Stimulated activated naive CD4-positive, alpha-beta T cell treated with Interleukin-2 at 50 U/mL for 16 hours (primary cell): ENCODE measurements at regions not wholly inside any gene's neighbourhood (a gene's known extent, or its start where the extent isn't known, plus 50 kb on each side); places are given as distances from the start of the nearest gene placed in this dataset.

Source experiments
- DNase-seq: peaks from one replicate; lab custom pipeline; 2025; lab: John Stamatoyannopoulos, UW

GRCh38 chr16:65671071-65671470 lies 549.2 kb upstream of the CDH11 start:
- no peak for DNase-seq

- DNase-seq, result no peak
Observed at GRCh38 chr16:65668064-65668595, 546.3 kb upstream of the CDH11 start.

- DNase-seq, result no peak
Observed at GRCh38 chr16:65667011-65667578, 545.2 kb upstream of the CDH11 start.

- no peak for DNase-seq
Observed at GRCh38 chr16:65666132-65666941, 544.5 kb upstream of the CDH11 start.

DNA sequence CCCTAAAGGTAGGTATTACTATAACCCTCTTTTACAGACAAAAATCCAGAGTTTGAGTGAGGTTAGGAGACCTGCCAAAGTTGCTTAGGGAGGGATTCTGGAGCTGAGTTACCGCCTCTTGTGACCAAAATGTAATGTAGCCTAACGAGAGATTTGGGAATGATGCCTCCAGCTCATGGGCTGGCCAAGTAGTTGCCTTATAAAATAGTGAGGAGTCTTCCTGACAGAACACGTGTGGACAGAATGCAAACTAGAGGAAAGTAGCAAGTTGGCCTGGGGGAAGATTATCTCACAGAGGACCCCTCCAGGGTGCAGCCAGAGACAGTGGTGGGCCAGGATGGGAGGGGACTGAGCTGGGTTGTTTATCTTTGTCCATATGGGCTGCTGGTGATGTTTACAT lies 543.7 kb upstream of the CDH11 start:
- no peak for DNase-seq

- DNase-seq, result no peak
Observed at GRCh38 chr16:65663774-65664173, 541.9 kb upstream of the CDH11 start.

GRCh38 chr16:65662256-65662655 lies 540.4 kb upstream of the CDH11 start:
- DNase-seq, result no peak

DNA sequence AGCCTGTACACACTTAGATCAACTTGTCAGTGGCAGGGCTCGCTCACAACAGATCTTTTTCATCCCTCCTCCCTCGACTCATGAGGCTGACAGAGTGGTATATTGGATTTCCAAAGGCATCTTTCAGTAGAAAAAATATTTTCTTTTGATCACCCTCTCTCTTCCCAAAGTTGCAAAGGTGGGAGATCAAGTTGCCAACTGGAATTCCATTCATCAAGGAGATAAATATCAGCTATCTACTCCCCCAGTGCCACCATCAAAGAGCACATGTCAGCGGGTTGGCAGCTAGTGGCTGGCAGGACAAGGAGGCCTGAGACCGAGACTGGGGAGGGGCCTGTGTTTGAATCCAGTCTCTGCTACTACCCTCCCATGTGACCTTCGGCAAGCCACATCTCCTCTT lies 539.7 kb upstream of the CDH11 start:
- DNase-seq, result no peak

GRCh38 chr16:65660390-65660789 lies 538.5 kb upstream of the CDH11 start:
- no peak for DNase-seq

DNA sequence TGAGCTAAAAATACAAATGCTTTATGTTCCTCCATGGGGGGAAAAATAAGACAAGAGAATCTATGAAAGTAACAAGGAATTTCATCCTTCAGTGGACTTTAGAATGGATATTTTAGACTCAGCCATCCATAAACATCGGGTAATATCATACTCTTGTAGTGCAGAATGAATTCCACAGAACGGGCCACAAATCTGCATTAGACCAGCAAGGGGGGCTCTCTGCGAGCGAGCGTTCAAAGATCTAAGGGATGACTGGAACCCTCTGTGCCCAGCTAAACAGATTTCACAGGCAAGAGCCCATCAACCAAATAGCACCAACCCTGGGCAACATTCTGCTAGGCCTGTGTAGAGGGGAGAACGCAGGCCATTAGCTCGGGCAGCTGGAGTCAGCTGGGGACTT lies 537.9 kb upstream of the CDH11 start:
- DNase-seq, result no peak

DNA sequence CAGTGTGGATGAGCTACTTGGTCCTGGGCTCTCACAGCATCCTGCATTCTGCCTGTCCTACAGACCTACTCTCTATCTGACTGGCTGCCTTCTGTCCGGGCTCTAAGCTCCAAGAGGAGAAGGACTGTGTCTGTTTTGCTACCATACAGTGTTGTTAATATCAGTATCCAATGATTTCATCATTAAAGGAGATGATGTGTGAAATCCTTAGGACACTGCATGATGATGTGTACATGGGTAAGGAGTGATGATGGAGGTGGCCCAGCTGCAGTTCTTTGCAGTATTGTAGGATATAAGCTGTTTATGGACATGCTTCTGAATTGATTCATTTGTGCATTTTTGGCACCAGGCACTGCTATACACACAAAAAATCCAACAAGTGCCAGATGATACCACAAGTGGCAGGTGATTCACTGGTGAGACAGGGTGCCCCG lies 536.9 kb upstream of the CDH11 start:
- DNase-seq, result no peak

DNA sequence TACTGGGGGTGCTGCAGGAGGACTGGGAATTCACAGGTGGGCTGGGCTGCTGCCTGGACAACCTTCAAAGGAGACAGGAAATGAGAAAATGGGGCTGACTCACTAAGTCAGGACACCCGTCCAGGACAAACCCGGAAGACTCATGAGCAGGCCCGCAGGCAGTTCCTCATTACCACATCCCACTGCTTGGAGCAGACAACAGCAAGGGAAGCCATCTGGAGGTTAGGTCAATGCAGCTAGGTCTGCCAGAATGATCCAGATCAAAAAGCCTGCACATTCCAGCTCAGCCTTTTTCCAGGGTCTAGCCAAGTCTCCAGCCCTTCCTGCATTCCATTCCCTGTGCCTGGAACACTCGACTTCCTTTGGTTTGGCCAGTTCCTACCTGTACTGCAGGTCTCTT lies 536.5 kb upstream of the CDH11 start:
- no peak for DNase-seq

DNA sequence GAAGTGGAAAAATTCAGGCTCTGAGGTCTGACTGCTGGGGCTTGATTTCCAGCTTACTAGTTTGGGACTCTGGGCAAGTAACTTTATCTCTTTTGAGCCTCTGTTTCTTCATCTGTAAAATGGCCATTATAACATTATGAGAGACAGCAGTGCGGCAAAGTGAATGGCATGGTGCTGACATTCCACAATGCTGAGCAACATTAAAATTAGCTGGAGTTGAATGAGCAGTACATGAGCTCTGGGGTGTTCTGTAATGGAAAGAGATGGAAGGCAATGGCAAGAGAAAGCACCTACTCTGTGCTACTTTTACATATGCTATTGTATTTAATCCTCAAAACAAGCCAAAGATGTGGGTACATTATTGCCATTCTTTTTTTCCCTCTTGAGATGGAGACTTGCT lies 535.7 kb upstream of the CDH11 start:
- no peak for DNase-seq

GRCh38 chr16:65657071-65657494 lies 535.2 kb upstream of the CDH11 start:
- no peak for DNase-seq

DNA sequence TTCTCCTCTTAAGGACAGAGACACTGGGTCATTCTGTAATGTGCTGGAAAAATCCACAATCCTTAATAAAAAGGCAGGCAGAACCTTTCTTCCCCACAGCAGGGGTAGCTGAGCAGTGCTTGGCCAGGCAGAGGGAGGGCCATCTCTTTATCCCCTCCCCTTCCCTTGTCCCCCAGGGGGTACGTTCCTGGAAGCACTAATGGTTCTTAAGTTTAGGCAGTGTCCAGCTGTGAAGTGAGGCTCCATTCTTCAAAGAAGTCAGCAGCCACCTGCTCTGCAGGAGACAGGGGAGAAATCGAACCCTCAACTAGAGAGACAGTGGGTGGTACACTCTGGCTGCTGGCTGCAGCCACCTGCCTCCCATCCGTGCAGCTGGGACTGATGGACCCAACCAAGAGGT lies 533.9 kb upstream of the CDH11 start:
- no peak for DNase-seq

DNA sequence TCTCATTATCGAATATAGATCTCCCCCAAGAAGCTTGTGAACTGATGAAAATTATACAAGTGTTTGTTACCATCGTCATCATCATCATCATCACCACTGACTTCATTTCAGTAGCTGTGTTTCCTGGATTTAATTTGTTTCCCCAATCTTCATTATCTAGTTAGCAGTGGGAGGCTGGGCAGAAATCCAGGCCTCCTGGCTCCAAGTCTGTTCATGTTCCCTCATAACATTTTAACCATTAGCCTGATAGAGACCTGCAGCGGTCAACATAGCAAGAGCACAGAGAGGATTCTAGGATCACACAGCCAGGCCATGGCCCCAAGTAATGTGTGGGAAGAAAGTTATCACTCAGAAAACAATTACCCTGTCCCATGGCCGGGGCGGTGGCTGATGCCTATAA lies 526.2 kb upstream of the CDH11 start:
- DNase-seq, result no peak

DNA sequence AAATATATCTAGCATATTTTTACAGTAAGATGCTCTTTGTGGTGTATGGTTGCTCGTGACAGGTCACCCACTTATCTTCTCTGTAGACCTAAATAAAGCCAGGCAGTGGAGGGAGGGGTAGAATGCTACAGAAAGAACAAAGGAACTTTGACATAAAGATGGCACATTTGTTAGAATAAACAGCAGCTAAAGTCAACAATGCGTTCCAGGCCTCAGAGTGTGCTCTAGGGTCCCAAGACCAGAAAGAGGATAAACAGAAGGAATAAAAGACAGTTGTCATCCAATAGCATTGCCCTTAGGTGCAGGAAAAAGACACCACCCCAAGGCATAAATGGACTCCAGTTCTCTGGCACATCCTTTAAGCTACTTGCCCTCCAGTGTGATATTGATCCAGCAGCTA lies 523.0 kb upstream of the CDH11 start:
- no peak for DNase-seq

GRCh38 chr16:65641762-65642289 lies 520.0 kb upstream of the CDH11 start:
- DNase-seq, result no peak

DNA sequence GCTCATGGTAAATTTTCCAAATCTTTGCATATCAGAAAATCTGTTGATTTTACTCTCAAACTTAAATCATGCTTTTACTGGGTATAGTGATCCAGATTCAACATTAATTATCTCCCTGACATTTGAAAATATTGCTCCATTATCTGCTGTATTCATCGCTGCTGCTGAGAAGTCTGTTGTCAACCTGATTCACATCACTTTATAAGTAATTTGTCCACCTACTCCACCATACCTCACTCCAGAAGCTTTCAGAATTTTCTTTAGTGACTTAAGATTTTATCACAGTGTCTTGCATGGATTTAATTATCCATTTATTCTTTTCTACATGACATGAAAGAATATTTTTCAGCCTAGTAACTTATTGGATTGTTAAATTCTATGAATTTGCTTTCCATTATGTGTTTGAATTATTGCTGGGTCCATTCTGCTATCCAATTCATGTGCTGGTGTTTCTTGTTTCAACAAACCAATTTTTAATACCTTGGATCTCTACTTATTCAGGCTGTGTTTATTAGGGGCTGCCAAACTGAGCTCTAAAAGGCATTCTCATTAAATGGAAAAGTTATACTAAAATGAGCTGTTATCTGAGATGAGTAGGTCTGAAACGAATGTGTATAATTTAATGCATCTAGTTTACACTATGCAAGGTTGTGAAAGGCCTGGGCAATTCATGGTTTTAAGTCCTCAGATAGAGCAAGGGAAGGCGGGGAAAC lies 519.3 kb upstream of the CDH11 start:
- DNase-seq, result no peak

DNA sequence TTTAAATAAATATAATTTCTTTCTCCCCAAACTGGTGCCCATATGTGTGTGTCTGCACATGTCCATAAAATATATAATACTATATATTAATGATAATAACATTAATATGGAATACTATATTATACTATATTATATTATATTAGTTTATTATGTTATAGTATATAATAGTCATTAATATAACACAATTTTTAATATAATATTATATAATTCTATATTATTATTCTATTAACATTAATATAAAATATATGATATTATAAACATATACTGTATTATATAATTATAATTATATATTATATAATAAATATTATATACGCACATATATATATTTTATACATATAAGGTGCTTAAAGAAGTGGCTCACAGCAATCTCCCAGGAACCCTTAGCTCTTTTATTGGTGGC lies 513.0 kb upstream of the CDH11 start:
- DNase-seq, result no peak

DNA sequence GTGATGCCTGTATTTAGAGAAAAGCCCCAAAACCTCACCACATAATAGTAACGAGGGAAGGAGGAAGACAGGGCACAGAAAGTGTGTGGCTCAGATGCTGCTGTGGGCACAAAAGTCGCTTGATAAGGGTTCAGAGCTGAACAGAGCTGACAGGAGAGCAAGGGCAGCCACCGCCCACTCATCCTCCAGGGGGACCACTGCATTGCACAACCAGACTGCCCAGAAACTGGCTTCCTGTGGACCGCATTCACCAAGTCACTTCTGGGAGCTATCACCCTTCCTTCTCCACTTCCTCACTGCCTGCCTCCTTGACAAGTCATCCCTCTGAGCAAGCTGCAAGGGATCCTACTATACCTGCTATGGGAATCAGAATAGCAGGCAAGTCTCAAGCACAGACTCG lies 512.4 kb upstream of the CDH11 start:
- no peak for DNase-seq

- DNase-seq, result no peak
Observed at GRCh38 chr16:65624666-65625065, 502.8 kb upstream of the CDH11 start.

DNA sequence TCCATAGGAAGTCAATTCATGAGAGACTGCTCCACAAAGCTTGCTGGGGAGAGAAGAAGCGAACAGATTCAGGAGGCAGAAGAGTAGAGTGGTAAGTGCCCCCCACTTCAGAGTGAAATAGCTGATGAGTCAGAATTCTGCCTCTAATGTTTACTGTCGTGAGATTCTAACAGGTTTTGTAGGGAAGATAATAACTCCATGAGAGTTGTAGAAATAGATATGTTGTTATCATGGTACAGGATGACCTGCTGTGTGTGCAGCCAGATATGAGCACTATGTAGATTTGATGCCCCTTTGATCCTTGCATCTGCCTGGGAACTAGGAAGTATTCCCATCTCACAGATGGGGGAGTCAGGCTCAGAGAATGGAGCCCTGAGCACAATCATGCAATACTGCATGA lies 502.4 kb upstream of the CDH11 start:
- DNase-seq, result no peak
